ENCODE measurements at regions not wholly inside any gene's neighbourhood (a gene's known extent, or its start where the extent isn't known, plus 50 kb on each side); places are given as distances from the start of the nearest gene placed in this dataset.

DNA sequence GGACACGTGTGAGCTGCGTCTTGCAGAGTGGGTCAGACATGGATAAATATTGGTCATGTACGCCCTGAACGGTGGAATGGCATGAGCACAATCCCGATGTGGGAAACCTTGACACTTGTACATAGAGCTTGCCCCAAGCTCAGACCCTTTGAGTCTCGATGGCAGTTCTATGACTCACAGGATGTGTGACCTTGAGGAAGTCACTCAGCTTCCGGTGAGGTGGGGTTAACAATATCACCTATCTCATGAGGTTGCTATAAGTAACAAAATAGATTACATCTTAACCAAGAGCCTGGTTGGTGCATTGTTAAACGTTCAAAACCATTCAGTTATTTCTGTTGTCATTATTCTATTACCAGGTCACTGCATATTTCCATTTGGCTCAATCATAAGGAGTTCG is 109.1 kb upstream of the TBL1X start:
- no peak for TF ChIP-seq POLR2AphosphoS5 (IDR thresholded peaks at IDR 0.05)
- no peak for TF ChIP-seq POLR2A (IDR thresholded peaks at IDR 0.05)
- TF ChIP-seq, protein P1, sequence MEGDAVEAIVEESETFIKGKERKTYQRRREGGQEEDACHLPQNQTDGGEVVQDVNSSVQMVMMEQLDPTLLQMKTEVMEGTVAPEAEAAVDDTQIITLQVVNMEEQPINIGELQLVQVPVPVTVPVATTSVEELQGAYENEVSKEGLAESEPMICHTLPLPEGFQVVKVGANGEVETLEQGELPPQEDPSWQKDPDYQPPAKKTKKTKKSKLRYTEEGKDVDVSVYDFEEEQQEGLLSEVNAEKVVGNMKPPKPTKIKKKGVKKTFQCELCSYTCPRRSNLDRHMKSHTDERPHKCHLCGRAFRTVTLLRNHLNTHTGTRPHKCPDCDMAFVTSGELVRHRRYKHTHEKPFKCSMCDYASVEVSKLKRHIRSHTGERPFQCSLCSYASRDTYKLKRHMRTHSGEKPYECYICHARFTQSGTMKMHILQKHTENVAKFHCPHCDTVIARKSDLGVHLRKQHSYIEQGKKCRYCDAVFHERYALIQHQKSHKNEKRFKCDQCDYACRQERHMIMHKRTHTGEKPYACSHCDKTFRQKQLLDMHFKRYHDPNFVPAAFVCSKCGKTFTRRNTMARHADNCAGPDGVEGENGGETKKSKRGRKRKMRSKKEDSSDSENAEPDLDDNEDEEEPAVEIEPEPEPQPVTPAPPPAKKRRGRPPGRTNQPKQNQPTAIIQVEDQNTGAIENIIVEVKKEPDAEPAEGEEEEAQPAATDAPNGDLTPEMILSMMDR (IDR thresholded peaks at IDR 0.05): no peak
- Histone ChIP-seq H3K4me1 (replicated peaks) (no peaks in the 10 kb centered on the region), H3K27me3 (replicated peaks; ENCODE audit: insufficient read depth) (no peaks in the 10 kb centered on the region), H3K36me3 (no peaks in the 10 kb centered on the region), H3K4me3 (no peak overlapping the region), H3K27ac (no peak overlapping the region), H3K9me3 (no peaks in the 10 kb centered on the region)
- 85% methylated on average over 9 of the region's 9 CpGs for WGBS
- no peak for DNase-seq (ENCODE audit: low spot score)
- intact Hi-C loops (cut with DNase I): no loop called here

DNA sequence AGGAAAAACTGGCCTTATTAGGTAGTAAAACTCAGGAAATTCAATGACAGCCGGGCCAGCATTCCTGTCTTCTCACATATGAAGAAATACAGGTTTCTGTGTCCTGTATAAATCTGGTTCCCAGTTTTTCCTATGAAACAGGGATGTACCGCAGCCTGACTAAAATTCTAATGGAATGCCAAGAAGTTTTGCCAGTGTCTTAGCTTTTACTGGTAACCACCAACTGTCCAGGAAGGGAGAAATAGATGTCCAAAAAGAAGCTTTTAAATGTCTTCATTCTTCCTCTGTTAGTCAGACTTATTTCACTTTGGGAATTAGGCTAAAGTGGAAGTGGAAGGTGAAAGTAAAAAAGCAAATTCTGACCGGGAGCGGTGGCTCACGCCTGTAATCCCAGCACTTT is 108.0 kb upstream of the TBL1X start:
- no peaks in the 10 kb centered on the region for H3K4me1 ChIP-seq (replicated peaks)
- WGBS: 71% methylated on average over 5 of the region's 5 CpGs
- no peak for DNase-seq (ENCODE audit: low spot score)
- no peaks in the 10 kb centered on the region for H3K36me3 ChIP-seq
- no peak overlapping the region for H3K27ac ChIP-seq
- H3K27me3 ChIP-seq (replicated peaks; ENCODE audit: insufficient read depth): no peaks in the 10 kb centered on the region
- TF ChIP-seq, protein P1 (IDR thresholded peaks at IDR 0.05): no peak
- no peak for TF ChIP-seq POLR2AphosphoS5 (IDR thresholded peaks at IDR 0.05)
- no peak for TF ChIP-seq POLR2A (IDR thresholded peaks at IDR 0.05)
- no peaks in the 10 kb centered on the region for H3K9me3 ChIP-seq
- no peak overlapping the region for H3K4me3 ChIP-seq
- intact Hi-C loops (cut with DNase I): no loop called here

DNA sequence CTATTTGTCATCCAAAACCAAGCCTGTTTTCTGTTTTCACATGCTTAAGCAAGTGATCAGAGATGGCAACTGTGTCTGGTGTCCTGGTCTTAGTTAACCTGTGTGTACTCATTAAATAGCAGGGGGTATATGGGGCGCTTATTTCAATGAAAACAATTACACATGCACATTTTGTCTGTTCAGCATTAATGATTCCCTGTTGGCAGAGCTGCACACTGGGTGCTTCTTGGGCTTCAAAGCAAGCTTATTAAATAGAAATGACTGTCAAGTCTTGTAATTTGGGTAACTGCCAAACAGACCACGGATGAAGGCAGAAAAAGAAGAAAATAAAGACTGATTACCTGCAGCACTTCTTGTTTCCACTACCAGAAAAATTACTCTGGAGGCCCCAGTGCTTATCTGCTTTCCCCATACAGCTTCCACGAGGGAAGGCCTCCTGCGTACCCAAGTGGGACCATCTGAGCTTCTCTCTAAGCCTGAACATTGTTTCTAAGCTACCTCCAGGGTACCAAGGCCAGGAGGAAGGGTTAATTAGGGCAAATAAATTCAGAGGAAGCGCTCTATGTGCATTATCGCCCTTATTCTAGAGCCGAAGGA is 107.2 kb upstream of the TBL1X start:
- Histone ChIP-seq H3K27ac (no peak overlapping the region), H3K9me3 (no peaks in the 10 kb centered on the region), H3K27me3 (replicated peaks; ENCODE audit: insufficient read depth) (no peaks in the 10 kb centered on the region), H3K4me1 (replicated peaks) (no peaks in the 10 kb centered on the region), H3K4me3 (no peak overlapping the region), H3K36me3 (no peaks in the 10 kb centered on the region)
- intact Hi-C loops (cut with DNase I): no loop called here
- WGBS: 73% methylated on average over 7 of the region's 7 CpGs
- no peak for TF ChIP-seq POLR2AphosphoS5 (IDR thresholded peaks at IDR 0.05)
- TF ChIP-seq, protein P1 (IDR thresholded peaks at IDR 0.05): no peak
- no peak for TF ChIP-seq POLR2A (IDR thresholded peaks at IDR 0.05)
- DNase-seq (ENCODE audit: low spot score): no peak

DNA sequence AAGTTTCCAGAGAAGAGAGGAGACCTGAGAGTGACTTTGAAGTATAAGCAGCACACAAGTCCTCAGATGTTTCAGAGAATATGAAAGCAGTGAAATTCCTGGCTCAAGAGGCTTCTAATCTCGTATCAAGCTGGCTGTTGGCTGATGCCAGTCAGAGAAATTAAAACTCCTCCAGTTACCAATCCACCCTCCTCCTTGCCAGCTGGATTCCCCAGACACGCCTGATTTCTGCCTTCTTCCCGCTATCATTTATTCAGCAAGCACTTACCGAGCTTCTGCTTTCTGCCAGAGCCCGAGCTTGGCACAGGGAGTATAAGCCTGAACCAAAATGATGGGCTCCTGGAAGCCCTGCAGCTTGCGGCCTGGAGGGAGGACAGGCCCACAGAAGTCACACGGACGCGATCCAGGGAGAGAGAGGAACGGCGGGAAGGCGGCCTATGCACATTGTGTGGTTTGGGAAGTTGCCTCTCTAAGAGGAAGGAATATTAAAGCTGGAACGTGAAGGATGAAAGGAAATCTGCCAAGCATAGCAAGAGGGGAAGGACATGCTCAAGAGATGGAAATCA is 102.4 kb upstream of the TBL1X start:
- WGBS: 54% methylated on average over 12 of the region's 13 CpGs
- Histone ChIP-seq H3K27ac (no peak overlapping the region), H3K36me3 (no peaks in the 10 kb centered on the region), H3K4me3 (no peak overlapping the region), H3K9me3 (no peaks in the 10 kb centered on the region), H3K27me3 (replicated peaks; ENCODE audit: insufficient read depth) (no peaks in the 10 kb centered on the region), H3K4me1 (replicated peaks) (no peaks in the 10 kb centered on the region)
- TF ChIP-seq, protein P1 (IDR thresholded peaks at IDR 0.05): no peak
- TF ChIP-seq POLR2A (IDR thresholded peaks at IDR 0.05): no peak
- TF ChIP-seq POLR2AphosphoS5 (IDR thresholded peaks at IDR 0.05): no peak
- intact Hi-C loops (cut with DNase I): no loop called here
- DNase-seq (ENCODE audit: low spot score): no peak

DNA sequence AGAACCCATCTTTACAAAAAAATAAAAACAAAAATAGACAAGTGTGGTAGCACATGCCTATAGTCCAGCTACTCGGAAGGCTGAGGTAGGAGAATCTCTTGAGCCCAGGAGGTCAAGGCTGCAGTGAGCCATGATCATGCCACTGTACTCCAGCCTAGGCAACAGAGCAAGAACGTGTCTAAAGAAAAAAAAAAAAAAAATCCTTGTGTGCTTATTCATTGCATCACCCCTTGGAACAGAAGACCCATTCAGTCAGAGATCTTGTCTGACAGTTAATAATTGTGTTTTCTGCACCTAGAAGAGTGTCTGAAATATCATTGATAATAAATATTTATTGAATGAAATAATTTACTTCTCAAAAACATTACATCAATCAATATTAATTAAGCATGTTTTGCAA is 97.4 kb upstream of the TBL1X start:
- H3K27ac ChIP-seq: no peak overlapping the region
- TF ChIP-seq POLR2A (IDR thresholded peaks at IDR 0.05) (no peak), POLR2AphosphoS5 (IDR thresholded peaks at IDR 0.05) (no peak)
- TF ChIP-seq, protein P1 (IDR thresholded peaks at IDR 0.05): no peak
- intact Hi-C loops (cut with DNase I): no loop called here
- 64% methylated on average over 2 of the region's 2 CpGs for WGBS
- H3K27me3 ChIP-seq (replicated peaks; ENCODE audit: insufficient read depth): no peaks in the 10 kb centered on the region
- no peak for DNase-seq (ENCODE audit: low spot score)
- no peak overlapping the region for H3K4me3 ChIP-seq
- no peaks in the 10 kb centered on the region for H3K9me3 ChIP-seq
- H3K4me1 ChIP-seq (replicated peaks): no peaks in the 10 kb centered on the region
- H3K36me3 ChIP-seq: no peaks in the 10 kb centered on the region
